RWPE1 (cell line): ENCODE measurements at regions not wholly inside any gene's neighbourhood (a gene's known extent, or its start where the extent isn't known, plus 50 kb on each side); places are given as distances from the start of the nearest gene placed in this dataset.

Experiments used
- CTCF ChIA-PET: fragments of 350-600 bp; sonication (Branson Sonifier 250); formaldehyde crosslinking; extraction: SDS; loops from one replicate; lab custom pipeline; 2021; lab: Yijun Ruan, JAX
- POLR2A ChIA-PET: fragments of 400-600 bp; formaldehyde crosslinking; extraction: SDS; loops from one replicate; lab custom pipeline; 2020; ENCODE audit warnings: antibody characterized with exemption; ENCODE audit not compliant: low non-redundant PET; lab: Yijun Ruan, JAX
- DNase-seq: peaks from one replicate; pipeline ENCODE4 v3.0.0; 2012; ENCODE audit warnings: low spot score
- H3K27ac ChIP-seq: fragments of 450-650 bp; 2 replicates; pipeline ENCODE4 v1.5.1; 2017
- CTCF ChIP-seq: fragments of 450-650 bp; conservative IDR thresholded peaks from 2 replicates; pipeline ENCODE4 v1.5.1; 2017; ENCODE audit warnings: low read depth, mild to moderate bottlenecking

GRCh38 chr1:38102636-38103035, 56.0 kb upstream of the POU3F1 start:
- DNase-seq = no peak
- CTCF ChIA-PET = interaction anchor here (0.6 to 1.3 kb wide), 4 partner anchors 28 to 1555 kb away, joined by 3 to 8 read pairs (median 4); no protein-coding TSS in a partner anchor
- no peak for TF ChIP-seq CTCF
- no peak overlapping the region for H3K27ac ChIP-seq
- POLR2A ChIA-PET = no interaction called here

- ChIA-PET POLR2A (no interaction called here), CTCF (interaction anchor here (0.7 kb wide), 1 partner anchor 475 kb away, joined by 4 read pairs; no protein-coding TSS in a partner anchor)
- no peak overlapping the region for H3K27ac ChIP-seq
- TF ChIP-seq CTCF = no peak
- no peak for DNase-seq
Observed at GRCh38 chr1:38101037-38101785, 54.6 kb upstream of the POU3F1 start.

- POLR2A ChIA-PET = no interaction called here
- DNase-seq = no peak
- CTCF ChIA-PET = no interaction called here
- TF ChIP-seq CTCF = no peak
- no peak overlapping the region for H3K27ac ChIP-seq
Observed at GRCh38 chr1:38098101-38098847, 51.7 kb upstream of the POU3F1 start.

- TF ChIP-seq CTCF = no peak
- ChIA-PET POLR2A (no interaction called here), CTCF (interaction anchor here (0.6 kb wide), 1 partner anchor 566 kb away, joined by 3 read pairs; no protein-coding TSS in a partner anchor)
- no peak for DNase-seq
- H3K27ac ChIP-seq = no peak overlapping the region
Observed at GRCh38 chr1:38097284-38097898, 50.8 kb upstream of the POU3F1 start.
